ENCODE measurements at regions not wholly inside any gene's neighbourhood (a gene's known extent, or its start where the extent isn't known, plus 50 kb on each side); places are given as distances from the start of the nearest gene placed in this dataset.

DNA sequence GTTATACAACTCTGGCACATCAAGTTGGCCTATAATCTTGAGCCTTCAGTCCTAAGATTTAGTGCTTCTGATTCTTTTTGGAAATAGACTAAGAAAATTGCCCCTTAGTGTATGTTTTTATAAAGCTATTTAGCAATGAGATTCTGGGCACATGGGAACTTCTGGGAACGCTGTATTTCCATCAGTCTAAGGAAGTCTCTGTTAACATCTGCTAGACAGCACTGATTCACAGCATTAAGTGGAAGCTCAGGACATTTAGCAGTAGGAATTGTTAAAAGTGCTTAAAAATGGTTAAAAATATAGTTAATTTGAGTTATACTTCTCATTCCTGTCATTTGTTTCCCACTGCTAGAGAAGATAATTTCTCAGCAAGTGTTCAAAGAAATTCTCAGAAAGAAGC is 579.1 kb downstream of the SLC16A7 start:
- H3K23ac ChIP-seq (ENCODE audit: low read length in 2 of 2): no peak overlapping the region
- H2BK15ac ChIP-seq (ENCODE audit: low read depth, poor library complexity, severe bottlenecking): no peak overlapping the region
- H3K14ac ChIP-seq (ENCODE audit: low read length in 2 of 2): no peak overlapping the region

DNA sequence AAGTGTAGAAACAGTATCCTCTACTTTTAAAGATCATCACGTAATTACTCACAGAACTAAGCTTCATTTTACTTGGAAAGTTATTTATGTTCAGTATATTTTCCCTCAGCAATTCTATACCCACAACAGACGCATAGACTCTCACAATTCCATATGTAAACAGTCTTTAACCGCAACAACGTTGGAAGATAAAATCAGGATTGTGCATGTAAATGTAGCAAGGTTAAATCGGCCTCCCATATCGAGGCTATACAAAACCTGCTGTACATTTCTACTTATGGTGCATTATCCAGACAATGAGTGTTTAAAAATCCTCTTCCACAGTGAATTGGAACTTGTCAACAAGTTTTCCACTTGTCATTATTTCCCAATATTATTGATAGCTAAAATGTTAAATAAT is 581.1 kb downstream of the SLC16A7 start:
- Histone ChIP-seq H2BK120ac (ENCODE audit: low read depth, low read length) (no peak overlapping the region), H3K18ac (ENCODE audit: low read depth in 1 of 2, low read length in 2 of 2) (no peak overlapping the region), H3K14ac (ENCODE audit: low read length in 2 of 2) (no peak overlapping the region), H2AFZ (ENCODE audit: low read depth, low read length) (no peak overlapping the region), H3K9me3 (ENCODE audit: control insufficient read depth, low read length) (no peaks in the 10 kb centered on the region), H3K79me1 (replicated peaks; ENCODE audit: low read length, poor library complexity, severe bottlenecking) (no peaks in the 10 kb centered on the region), H2BK12ac (ENCODE audit: low read length in 2 of 2) (no peak overlapping the region), H4K8ac (ENCODE audit: low read length) (no peak overlapping the region), H3K27ac (ENCODE audit: low read length, poor library complexity, severe bottlenecking) (no peak overlapping the region), H2BK15ac (ENCODE audit: low read depth, poor library complexity, severe bottlenecking) (no peak overlapping the region), H3K4me1 (ENCODE audit: control insufficient read depth, insufficient read depth, low read depth, low read length) (no peaks in the 10 kb centered on the region), H2AK5ac (ENCODE audit: low read length, severe bottlenecking) (no peak overlapping the region), H3K23ac (ENCODE audit: low read length in 2 of 2) (no peak overlapping the region), H3K27me3 (ENCODE audit: control insufficient read depth in 1 of 2, insufficient read depth in 1 of 2, low read length in 2 of 2) (no peaks in the 10 kb centered on the region), H3K36me3 (ENCODE audit: control insufficient read depth in 1 of 2, insufficient read depth in 2 of 2, low read depth in 1 of 2, low read length in 2 of 2) (no peaks in the 10 kb centered on the region), H3K4me2 (ENCODE audit: low read length, poor library complexity, severe bottlenecking) (no peak overlapping the region), H4K91ac (ENCODE audit: low read length) (no peak overlapping the region), H3K9ac (ENCODE audit: low read length) (no peak overlapping the region), H3K4ac (ENCODE audit: low read depth in 1 of 2, low read length in 2 of 2) (no peak overlapping the region), H3K4me3 (ENCODE audit: insufficient read depth in 1 of 2, low read depth in 1 of 2, low read length in 2 of 2) (no peak overlapping the region), H2BK5ac (ENCODE audit: low read depth, low read length, poor library complexity, severe bottlenecking) (no peak overlapping the region)
- DNase-seq: no peak
- WGBS: 88% methylated on average over 4 of the region's 6 CpGs

More for the DNA sequence above, 579.1 kb downstream of the SLC16A7 start:
- Histone ChIP-seq H3K27me3 (ENCODE audit: control insufficient read depth in 1 of 2, insufficient read depth in 1 of 2, low read length in 2 of 2) (no peaks in the 10 kb centered on the region), H2BK120ac (ENCODE audit: low read depth, low read length) (no peak overlapping the region), H3K27ac (ENCODE audit: low read length, poor library complexity, severe bottlenecking) (no peak overlapping the region), H3K4me2 (ENCODE audit: low read length, poor library complexity, severe bottlenecking) (no peak overlapping the region), H2BK12ac (ENCODE audit: low read length in 2 of 2) (no peak overlapping the region), H3K9me3 (ENCODE audit: control insufficient read depth, low read length) (no peaks in the 10 kb centered on the region), H3K18ac (ENCODE audit: low read depth in 1 of 2, low read length in 2 of 2) (no peak overlapping the region), H3K4ac (ENCODE audit: low read depth in 1 of 2, low read length in 2 of 2) (no peak overlapping the region), H3K9ac (ENCODE audit: low read length) (peak overlapping the region; percentile 16), H2AK5ac (ENCODE audit: low read length, severe bottlenecking) (no peak overlapping the region), H3K4me3 (ENCODE audit: insufficient read depth in 1 of 2, low read depth in 1 of 2, low read length in 2 of 2) (no peak overlapping the region), H2AFZ (ENCODE audit: low read depth, low read length) (no peak overlapping the region), H4K91ac (ENCODE audit: low read length) (no peak overlapping the region), H3K4me1 (ENCODE audit: control insufficient read depth, insufficient read depth, low read depth, low read length) (no peaks in the 10 kb centered on the region), H3K79me1 (replicated peaks; ENCODE audit: low read length, poor library complexity, severe bottlenecking) (no peaks in the 10 kb centered on the region), H4K8ac (ENCODE audit: low read length) (no peak overlapping the region), H3K36me3 (ENCODE audit: control insufficient read depth in 1 of 2, insufficient read depth in 2 of 2, low read depth in 1 of 2, low read length in 2 of 2) (no peaks in the 10 kb centered on the region), H2BK5ac (ENCODE audit: low read depth, low read length, poor library complexity, severe bottlenecking) (no peak overlapping the region)
- DNase-seq: no peak
- 0% methylated on average over 1 of the region's 1 CpG for WGBS

DNA sequence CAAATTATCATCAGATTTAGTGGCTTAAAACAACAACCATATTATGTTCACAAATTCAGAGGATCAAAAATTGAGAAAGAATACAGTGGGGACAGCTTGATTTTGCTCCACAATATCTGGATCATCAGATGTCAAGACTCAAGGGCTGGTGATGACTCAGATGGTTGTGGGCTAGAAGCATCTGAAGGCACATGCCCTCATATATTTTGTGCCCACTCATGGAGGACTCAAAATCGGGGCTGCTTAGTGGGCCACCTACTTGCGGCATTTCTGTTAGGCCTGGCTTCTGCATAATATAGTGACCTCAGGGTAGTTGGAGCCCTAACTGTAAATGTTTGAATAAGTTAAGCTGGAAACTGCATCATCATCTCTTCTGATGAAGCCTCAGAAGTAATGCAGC is 584.5 kb downstream of the SLC16A7 start:
- DNase-seq: no peak

DNA sequence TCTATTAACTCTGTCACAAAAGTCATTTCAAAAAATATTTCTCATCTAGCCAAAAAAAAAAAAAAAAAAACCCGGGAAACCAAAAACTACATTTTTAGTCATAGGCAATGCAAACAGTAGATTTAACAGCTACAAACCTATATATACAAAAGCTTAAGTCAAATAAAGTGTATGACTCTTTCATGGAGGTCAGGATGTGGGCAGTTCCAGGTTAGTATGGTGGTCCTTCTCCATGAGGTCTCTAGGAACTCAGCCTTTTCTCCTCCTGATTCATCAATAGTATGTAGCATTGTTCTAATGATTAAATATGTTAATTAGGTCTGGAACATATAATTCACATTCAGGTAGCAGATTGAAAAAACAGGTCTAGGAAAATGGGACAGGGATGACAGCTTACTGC is 586.5 kb downstream of the SLC16A7 start:
- H3K36me3 ChIP-seq (ENCODE audit: control insufficient read depth in 1 of 2, insufficient read depth in 2 of 2, low read depth in 1 of 2, low read length in 2 of 2): no peaks in the 10 kb centered on the region
- H2BK12ac ChIP-seq (ENCODE audit: low read length in 2 of 2): no peak overlapping the region
- no peak overlapping the region for H3K4me3 ChIP-seq (ENCODE audit: insufficient read depth in 1 of 2, low read depth in 1 of 2, low read length in 2 of 2)
- no peaks in the 10 kb centered on the region for H3K9me3 ChIP-seq (ENCODE audit: control insufficient read depth, low read length)
- H3K27me3 ChIP-seq (ENCODE audit: control insufficient read depth in 1 of 2, insufficient read depth in 1 of 2, low read length in 2 of 2): no peaks in the 10 kb centered on the region
- no peak overlapping the region for H3K9ac ChIP-seq (ENCODE audit: low read length)
- no peak for DNase-seq
- no peak overlapping the region for H2AK5ac ChIP-seq (ENCODE audit: low read length, severe bottlenecking)
- no peak overlapping the region for H3K23ac ChIP-seq (ENCODE audit: low read length in 2 of 2)
- H2BK15ac ChIP-seq (ENCODE audit: low read depth, poor library complexity, severe bottlenecking): no peak overlapping the region
- no peak overlapping the region for H4K8ac ChIP-seq (ENCODE audit: low read length)
- H2BK5ac ChIP-seq (ENCODE audit: low read depth, low read length, poor library complexity, severe bottlenecking): no peak overlapping the region
- no CpG with 5 or more reads among the region's 1 CpG for WGBS
- H3K27ac ChIP-seq (ENCODE audit: low read length, poor library complexity, severe bottlenecking): no peak overlapping the region
- no peaks in the 10 kb centered on the region for H3K4me1 ChIP-seq (ENCODE audit: control insufficient read depth, insufficient read depth, low read depth, low read length)
- no peak overlapping the region for H3K18ac ChIP-seq (ENCODE audit: low read depth in 1 of 2, low read length in 2 of 2)
- H2AFZ ChIP-seq (ENCODE audit: low read depth, low read length): no peak overlapping the region
- no peaks in the 10 kb centered on the region for H3K79me1 ChIP-seq (replicated peaks; ENCODE audit: low read length, poor library complexity, severe bottlenecking)
- H4K91ac ChIP-seq (ENCODE audit: low read length): no peak overlapping the region
- H2BK120ac ChIP-seq (ENCODE audit: low read depth, low read length): no peak overlapping the region
- H3K4ac ChIP-seq (ENCODE audit: low read depth in 1 of 2, low read length in 2 of 2): no peak overlapping the region
- no peak overlapping the region for H3K14ac ChIP-seq (ENCODE audit: low read length in 2 of 2)
- H3K4me2 ChIP-seq (ENCODE audit: low read length, poor library complexity, severe bottlenecking): no peak overlapping the region

More for the DNA sequence above, 584.5 kb downstream of the SLC16A7 start:
- Histone ChIP-seq H3K23ac (ENCODE audit: low read length in 2 of 2) (no peak overlapping the region), H3K9ac (ENCODE audit: low read length) (no peak overlapping the region), H3K27ac (ENCODE audit: low read length, poor library complexity, severe bottlenecking) (no peak overlapping the region), H3K18ac (ENCODE audit: low read depth in 1 of 2, low read length in 2 of 2) (no peak overlapping the region), H2BK5ac (ENCODE audit: low read depth, low read length, poor library complexity, severe bottlenecking) (no peak overlapping the region), H3K4me3 (ENCODE audit: insufficient read depth in 1 of 2, low read depth in 1 of 2, low read length in 2 of 2) (no peak overlapping the region), H3K14ac (ENCODE audit: low read length in 2 of 2) (no peak overlapping the region), H3K36me3 (ENCODE audit: control insufficient read depth in 1 of 2, insufficient read depth in 2 of 2, low read depth in 1 of 2, low read length in 2 of 2) (no peaks in the 10 kb centered on the region), H2AK5ac (ENCODE audit: low read length, severe bottlenecking) (no peak overlapping the region), H3K9me3 (ENCODE audit: control insufficient read depth, low read length) (no peaks in the 10 kb centered on the region), H3K79me1 (replicated peaks; ENCODE audit: low read length, poor library complexity, severe bottlenecking) (no peaks in the 10 kb centered on the region), H3K4me1 (ENCODE audit: control insufficient read depth, insufficient read depth, low read depth, low read length) (no peaks in the 10 kb centered on the region), H3K27me3 (ENCODE audit: control insufficient read depth in 1 of 2, insufficient read depth in 1 of 2, low read length in 2 of 2) (no peaks in the 10 kb centered on the region), H3K4ac (ENCODE audit: low read depth in 1 of 2, low read length in 2 of 2) (no peak overlapping the region), H4K8ac (ENCODE audit: low read length) (no peak overlapping the region), H2BK12ac (ENCODE audit: low read length in 2 of 2) (no peak overlapping the region), H2BK120ac (ENCODE audit: low read depth, low read length) (no peak overlapping the region), H2AFZ (ENCODE audit: low read depth, low read length) (no peak overlapping the region), H4K91ac (ENCODE audit: low read length) (no peak overlapping the region), H2BK15ac (ENCODE audit: low read depth, poor library complexity, severe bottlenecking) (no peak overlapping the region), H3K4me2 (ENCODE audit: low read length, poor library complexity, severe bottlenecking) (no peak overlapping the region)
- 98% methylated on average over 2 of the region's 2 CpGs for WGBS

All from mesenchymal stem cell (in vitro differentiated cells and primary cell).